Hypothalamus (tissue), 51 donors: ENCODE measurements at regions not wholly inside any gene's neighbourhood (a gene's known extent, or its start where the extent isn't known, plus 50 kb on each side); places are given as distances from the start of the nearest gene placed in this dataset.

Experiments used
- DNase-seq, 51 donors: peaks; one replicate each; lab custom pipeline; 2025; lab: John Stamatoyannopoulos, UW

GRCh38 chr2:181146171-181146570 lies 165.8 kb downstream of the UBE2E3 start:
- DNase-seq: no peak

- DNase-seq: no peak
Observed at GRCh38 chr2:181149056-181149455, 168.7 kb downstream of the UBE2E3 start.

GRCh38 chr2:181152226-181152625 lies 171.8 kb downstream of the UBE2E3 start:
- no peak for DNase-seq

- no peak for DNase-seq
Observed at GRCh38 chr2:181152701-181153100, 172.3 kb downstream of the UBE2E3 start.

GRCh38 chr2:181153886-181154285 lies 173.5 kb downstream of the UBE2E3 start:
- DNase-seq: no peak

- no peak for DNase-seq
Observed at GRCh38 chr2:181157326-181157725, 176.9 kb downstream of the UBE2E3 start.

GRCh38 chr2:181158427-181158826 lies 178.0 kb downstream of the UBE2E3 start:
- DNase-seq: no peak

- DNase-seq: no peak
Observed at GRCh38 chr2:181161615-181162014, 181.2 kb downstream of the UBE2E3 start.

- no peak for DNase-seq
Observed at GRCh38 chr2:181163139-181163538, 182.7 kb downstream of the UBE2E3 start.

- DNase-seq: no peak
Observed at GRCh38 chr2:181163691-181164090, 183.3 kb downstream of the UBE2E3 start.

GRCh38 chr2:181164699-181165098 lies 184.3 kb downstream of the UBE2E3 start:
- no peak for DNase-seq

- DNase-seq: no peak
Observed at GRCh38 chr2:181165199-181165868, 184.9 kb downstream of the UBE2E3 start.

- DNase-seq: no peak
Observed at GRCh38 chr2:181169503-181169902, 189.1 kb downstream of the UBE2E3 start.

GRCh38 chr2:181170256-181170655 lies 189.9 kb downstream of the UBE2E3 start:
- no peak for DNase-seq

- DNase-seq: no peak
Observed at GRCh38 chr2:181172676-181173075, 192.3 kb downstream of the UBE2E3 start.

- no peak for DNase-seq
Observed at GRCh38 chr2:181174611-181175580, 194.5 kb downstream of the UBE2E3 start.

GRCh38 chr2:181176540-181176939 lies 196.1 kb downstream of the UBE2E3 start:
- no peak for DNase-seq

GRCh38 chr2:181177376-181177775 lies 197.0 kb downstream of the UBE2E3 start:
- DNase-seq: no peak

GRCh38 chr2:181178130-181178529 lies 197.7 kb downstream of the UBE2E3 start:
- no peak for DNase-seq

- DNase-seq: no peak
Observed at GRCh38 chr2:181178823-181179412, 198.5 kb downstream of the UBE2E3 start.

- no peak for DNase-seq
Observed at GRCh38 chr2:181183878-181184542, 203.6 kb downstream of the UBE2E3 start.
